ENCODE measurements at regions not wholly inside any gene's neighbourhood (a gene's known extent, or its start where the extent isn't known, plus 50 kb on each side); places are given as distances from the start of the nearest gene placed in this dataset.

DNA sequence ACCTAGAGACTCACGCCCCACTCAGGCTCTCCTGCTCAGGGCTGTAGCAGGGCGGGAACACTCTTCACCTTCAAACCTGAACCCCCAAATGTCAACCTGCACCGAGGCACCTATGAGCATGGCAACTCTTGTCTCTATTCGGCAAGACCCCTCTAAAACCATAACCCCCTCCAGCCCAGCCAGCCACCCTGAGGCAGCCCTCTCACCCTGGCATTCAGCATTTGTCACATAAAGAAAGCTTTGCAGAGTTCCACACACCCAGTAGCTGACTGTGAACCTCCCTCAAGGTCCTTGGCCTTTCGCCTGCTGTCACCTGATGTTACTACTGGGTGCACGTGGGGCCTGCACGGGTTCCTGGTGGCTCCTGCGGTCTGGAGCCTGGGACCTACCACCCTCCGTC lies 97.2 kb upstream of the ALKAL2 start:
- DNase-seq (ENCODE audit: low read depth in 4 of 4, low spot score in 3 of 4): no peak

DNA sequence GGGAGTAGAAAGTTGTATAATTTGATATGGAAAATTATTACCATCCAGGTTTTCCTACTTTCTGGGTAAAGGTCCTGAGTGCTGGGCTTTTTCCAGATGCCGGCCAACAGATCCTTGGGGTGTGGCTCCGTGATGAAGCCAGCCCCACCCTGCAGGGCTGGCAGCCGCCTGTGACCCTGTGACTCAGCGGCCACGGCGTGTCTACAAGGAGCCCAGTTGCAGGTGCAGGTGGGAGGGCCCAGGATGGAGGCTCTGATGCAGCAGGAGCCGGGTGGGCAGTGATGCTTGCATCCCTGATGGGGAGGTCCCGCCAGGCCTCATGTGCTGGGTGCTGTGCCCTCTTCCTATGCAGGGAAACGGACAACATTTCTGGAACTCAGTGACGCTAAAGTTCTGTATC lies 96.0 kb upstream of the ALKAL2 start:
- no peak for DNase-seq (ENCODE audit: low read depth in 4 of 4, low spot score in 3 of 4)

DNA sequence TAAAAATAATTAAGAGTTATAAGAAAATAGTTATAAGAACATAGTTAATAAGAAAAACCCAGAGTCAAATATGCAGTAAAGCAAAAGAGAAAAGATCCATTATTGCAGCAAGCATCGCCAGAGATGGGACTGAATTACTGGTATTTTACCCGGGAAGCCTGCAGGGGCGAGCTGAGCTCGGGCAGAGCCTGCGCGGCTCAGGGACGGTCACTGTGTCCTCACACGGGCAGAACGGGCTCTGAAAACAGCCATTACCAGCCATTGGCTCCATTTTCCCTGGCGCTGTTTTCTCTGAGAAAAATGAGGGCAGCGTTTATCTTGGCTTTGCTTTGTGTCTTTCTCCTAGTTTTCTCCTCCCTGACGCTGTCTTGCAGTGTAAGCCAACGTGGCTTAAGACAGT lies 95.3 kb upstream of the ALKAL2 start:
- DNase-seq (ENCODE audit: low read depth in 4 of 4, low spot score in 3 of 4): no peak

DNA sequence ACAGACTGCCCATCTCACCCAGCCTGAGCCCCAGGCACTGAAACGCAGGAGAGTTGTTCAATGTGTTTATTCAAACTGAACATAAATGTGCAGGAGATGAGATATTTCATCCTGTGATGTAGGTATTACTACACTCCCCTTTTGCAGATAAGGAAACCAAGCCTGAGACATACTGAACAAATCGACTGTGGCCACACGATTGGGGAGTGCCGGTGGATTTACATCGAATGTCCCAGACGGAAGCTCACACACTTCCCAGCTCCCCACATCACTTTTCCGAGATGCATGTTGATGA lies 94.8 kb upstream of the ALKAL2 start:
- DNase-seq (ENCODE audit: low read depth in 4 of 4, low spot score in 3 of 4): no peak

DNA sequence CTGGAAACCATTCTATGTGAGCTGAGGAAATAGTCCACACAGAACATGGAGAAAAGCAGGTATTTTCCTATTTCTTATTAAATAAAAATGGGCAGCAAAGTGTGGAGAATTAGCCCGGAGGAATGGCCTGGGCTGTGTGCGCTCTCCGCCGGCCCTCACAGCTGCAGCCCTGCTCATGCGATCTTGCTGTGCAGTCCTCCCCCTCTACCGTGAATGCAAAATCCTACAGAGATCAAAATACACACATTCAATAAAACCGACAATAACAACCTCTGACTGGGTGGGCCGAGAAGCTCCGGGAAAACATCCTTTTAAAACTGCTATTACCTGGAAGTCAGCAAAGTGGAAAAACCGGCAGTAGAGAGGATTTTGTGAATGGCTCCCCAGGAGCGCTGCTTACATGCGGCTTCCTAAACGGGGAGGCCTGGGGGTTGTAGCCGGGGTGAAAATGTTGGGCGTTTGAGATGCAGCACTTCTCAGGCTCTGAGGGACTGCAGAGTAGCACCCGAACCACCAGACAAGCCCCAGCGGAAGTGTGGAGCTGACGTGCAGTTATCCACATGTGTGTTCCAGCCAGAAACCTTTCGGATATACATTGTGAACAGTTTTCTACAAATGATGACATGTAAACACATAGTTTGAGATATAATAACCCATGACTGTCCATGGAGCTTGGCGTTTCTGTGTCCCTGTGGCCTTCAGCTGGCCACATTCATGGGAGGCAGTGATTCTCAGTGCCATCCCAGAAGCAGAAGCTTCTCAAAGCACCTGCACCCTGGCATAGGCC lies 94.2 kb upstream of the ALKAL2 start:
- DNase-seq (ENCODE audit: low read depth in 4 of 4, low spot score in 3 of 4): no peak

DNA sequence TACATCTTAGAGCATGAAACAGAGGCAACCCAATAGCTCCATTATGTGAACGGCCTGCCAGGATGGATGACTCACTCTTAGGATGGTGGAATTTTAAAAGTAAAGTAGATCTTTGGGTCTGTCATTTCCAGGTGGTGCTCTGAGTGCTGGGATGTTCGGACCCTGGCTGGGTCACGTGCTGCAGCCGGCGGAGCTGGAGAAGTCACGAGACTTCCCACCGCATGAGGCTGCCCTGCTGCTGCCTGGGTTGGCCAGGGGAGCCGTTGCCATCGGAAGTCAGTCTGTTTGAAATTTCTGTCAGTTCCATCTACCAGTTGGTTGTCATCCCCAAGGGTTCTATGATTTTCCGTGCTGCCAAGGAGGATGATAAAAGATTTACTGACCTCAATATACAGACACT lies 93.3 kb upstream of the ALKAL2 start:
- no peak for DNase-seq (ENCODE audit: low read depth in 4 of 4, low spot score in 3 of 4)

DNA sequence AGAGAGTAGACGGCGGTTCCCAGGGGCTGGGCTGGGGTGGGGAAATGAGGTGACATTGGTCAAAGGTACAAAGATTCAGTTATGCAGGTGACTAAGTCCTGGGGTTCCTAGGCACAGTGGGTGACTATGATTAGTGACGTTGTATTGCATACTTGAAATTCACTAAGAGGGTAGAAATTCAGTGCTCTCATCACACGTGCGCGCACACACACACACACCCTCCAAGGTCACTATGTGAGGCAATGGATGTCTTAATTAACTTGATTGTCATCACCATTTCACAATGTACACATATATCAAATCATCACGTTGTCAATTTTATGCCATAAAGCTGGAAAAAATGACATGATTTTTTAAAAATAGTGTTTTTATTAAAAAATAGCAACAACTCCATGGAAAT lies 92.9 kb upstream of the ALKAL2 start:
- DNase-seq (ENCODE audit: low read depth in 4 of 4, low spot score in 3 of 4): no peak

DNA sequence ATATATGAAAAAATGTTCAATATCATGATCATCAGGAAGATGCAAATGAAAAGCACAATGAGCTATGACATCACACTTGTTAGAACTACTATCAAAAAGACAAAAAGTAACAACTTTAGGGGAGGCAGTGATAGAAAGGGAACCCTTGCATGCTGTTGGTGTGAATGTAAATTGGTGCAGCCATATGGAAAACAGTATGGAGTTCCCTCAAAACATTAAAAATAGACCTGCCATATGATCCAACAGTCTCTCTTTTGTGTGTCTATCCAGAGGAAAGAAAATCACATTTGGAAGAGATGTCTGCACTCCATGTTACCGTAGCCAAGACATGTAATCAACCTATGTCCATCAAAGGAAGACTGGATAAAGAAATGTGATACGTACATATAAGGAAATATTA lies 92.3 kb upstream of the ALKAL2 start:
- DNase-seq (ENCODE audit: low read depth in 4 of 4, low spot score in 3 of 4): no peak

DNA sequence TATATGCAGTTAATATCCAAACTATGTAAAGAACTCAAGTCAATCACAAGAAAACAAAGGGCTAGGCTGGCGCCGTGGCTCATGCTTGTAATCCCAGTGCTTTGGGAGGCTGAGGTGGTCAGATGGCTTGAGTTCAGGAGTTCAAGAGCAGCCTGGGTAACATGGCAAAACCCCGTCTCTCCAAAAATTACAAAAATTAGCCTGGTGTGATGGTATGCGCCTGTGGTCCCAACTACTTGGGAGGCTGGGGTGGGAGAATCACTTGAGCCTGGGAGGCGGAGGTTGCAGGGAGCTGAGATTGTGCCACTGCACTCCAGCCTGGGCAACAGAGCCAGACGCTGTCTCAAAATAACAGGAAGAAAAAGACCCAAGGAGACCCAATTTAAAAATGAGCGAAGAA lies 91.9 kb upstream of the ALKAL2 start:
- DNase-seq (ENCODE audit: low read depth in 4 of 4, low spot score in 3 of 4): no peak

DNA sequence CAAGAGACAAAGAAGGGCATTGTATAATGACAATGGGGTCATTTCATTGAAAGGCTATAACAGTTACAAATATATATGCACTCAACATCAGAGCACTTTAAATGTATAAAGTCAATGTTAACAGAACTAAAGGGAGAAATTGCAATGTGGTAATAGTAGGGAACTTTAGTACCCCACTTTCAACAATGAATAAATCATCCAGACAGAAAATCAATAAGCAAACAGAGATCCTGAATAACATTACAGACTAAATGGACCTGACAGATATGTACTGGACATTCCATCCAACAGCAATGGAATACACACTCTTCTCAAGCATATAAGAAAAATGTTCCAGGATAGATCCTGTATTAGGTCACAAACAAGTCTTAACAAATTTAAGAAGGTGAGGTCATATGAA lies 90.5 kb upstream of the ALKAL2 start:
- DNase-seq (ENCODE audit: low read depth in 4 of 4, low spot score in 3 of 4): no peak

DNA sequence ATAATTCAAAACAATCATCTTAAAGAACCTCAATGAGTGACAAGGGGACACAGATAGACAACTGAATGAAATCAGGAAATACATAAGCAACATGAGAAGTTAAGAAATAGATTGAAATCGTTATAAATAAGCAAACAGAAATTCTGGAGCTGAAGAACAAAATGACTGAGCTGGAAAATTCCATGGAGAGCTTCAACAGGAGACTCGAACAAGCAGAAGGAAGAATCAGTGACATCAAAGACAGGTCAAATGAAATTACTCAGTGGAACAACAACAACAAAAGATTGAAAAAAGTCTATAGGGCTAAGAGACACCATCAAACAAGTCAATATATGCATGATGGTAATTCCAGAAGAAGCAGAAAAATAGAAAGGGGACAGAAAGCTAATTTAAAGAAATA lies 89.5 kb upstream of the ALKAL2 start:
- DNase-seq (ENCODE audit: low read depth in 4 of 4, low spot score in 3 of 4): no peak

DNA sequence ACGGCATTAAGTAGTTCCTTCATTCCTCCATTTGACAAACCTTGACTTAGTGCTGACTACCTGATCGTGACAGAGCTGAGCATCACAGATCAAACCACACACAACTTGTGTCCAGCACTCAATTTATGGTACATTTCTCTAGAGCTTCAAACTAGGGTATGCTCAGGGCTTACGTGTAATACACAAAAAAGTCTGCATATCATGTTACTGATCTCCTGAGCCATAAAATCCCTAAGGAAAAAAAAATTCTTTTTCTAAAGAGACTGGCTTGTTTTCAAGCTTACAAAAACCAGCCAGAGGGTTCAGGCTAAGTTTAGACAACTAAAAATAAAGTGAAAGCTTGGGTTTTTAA lies 88.0 kb upstream of the ALKAL2 start:
- no peak for DNase-seq (ENCODE audit: low read depth in 4 of 4, low spot score in 3 of 4)

DNA sequence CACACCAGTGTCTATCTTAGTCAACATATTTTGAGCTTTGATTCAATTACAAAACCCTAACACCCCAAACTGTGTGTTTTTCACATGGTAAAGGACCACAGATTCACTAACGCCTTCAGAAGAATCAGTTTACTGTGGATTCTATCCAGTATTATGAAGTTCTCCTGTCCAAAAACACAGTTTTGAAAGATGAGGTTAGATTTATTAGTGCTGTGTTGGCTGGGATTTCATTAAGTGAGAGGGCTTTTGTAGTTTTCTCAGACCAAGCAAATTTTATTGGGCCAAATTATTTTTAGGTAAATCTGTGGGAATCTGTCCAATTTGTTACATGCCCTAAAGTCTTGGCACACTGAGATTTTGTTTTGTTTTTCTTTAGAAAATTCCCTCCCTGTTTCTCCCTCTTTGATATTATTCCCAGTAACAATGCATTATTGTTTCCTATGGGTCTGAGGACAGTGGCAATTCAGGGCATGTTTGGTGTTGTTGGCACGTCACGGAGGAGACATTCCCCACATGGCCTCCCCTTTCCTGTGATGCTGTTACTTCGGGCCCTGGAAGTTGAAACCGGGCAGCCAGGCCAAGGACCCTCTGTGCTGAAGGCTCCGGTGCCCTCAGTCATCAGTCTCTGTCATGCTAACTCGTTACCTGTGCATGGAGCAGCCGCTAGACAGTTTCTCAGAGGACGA lies 87.5 kb upstream of the ALKAL2 start:
- no peak for DNase-seq (ENCODE audit: low read depth in 4 of 4, low spot score in 3 of 4)

DNA sequence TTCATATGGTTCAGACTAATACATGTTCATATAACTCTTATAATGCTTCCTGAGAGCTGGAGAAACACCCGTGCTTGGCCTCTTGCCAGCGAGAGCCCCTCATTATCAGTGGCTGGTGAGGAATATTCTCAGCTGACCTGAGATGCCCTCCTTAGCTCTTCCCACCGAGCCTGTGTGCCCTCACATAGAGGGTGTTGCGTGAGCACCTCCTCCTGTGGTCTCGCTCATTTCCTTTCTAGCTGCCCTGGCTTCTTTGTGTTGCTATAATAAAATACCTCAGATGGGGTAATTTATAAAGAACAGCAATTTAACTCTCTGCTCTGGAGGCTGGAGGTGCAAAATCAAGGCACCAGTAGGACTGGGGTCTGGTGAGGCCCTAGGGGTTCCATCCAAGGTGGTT lies 80.5 kb upstream of the ALKAL2 start:
- no peak for DNase-seq (ENCODE audit: low read depth in 4 of 4, low spot score in 3 of 4)

DNA sequence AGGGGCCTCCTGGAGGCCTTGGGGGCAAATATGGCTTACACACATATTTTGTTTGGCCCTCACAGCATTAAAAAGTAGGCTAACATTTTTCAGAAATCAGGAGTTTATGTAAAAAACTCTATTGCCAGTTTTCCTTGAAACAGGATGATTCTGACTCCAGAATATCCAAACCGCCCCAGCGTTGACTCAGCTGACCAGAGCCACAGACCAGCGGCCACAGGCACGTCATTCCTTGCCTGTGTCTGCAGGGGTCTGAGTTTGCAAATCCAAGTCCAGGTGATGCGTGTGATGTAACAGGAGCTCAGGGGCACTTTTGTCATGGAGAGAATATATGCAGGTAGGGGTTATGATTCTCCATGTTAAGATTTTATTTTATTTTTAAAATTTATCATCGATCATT lies 79.4 kb upstream of the ALKAL2 start:
- no peak for DNase-seq (ENCODE audit: low read depth in 4 of 4, low spot score in 3 of 4)

DNA sequence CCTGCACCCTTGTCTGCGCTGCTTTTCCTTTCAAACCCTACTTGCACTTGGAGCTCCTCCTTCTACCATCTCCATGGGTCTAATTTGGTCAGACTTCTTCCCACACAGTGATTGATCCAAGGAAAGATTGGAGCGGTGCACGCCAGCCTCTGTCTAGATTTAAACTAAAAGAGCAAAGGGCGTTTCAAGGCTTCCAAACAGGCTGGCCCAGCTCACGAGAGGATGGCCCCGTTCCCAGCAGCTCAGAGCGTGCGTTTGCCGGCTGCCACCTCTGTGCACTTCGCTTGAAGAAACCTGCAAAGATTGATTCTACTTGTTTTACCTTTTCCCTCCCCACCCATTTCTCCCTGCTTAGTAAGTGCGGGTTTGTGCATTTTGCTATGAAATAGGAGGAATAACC lies 78.8 kb upstream of the ALKAL2 start:
- DNase-seq (ENCODE audit: low read depth in 4 of 4, low spot score in 3 of 4): no peak

DNA sequence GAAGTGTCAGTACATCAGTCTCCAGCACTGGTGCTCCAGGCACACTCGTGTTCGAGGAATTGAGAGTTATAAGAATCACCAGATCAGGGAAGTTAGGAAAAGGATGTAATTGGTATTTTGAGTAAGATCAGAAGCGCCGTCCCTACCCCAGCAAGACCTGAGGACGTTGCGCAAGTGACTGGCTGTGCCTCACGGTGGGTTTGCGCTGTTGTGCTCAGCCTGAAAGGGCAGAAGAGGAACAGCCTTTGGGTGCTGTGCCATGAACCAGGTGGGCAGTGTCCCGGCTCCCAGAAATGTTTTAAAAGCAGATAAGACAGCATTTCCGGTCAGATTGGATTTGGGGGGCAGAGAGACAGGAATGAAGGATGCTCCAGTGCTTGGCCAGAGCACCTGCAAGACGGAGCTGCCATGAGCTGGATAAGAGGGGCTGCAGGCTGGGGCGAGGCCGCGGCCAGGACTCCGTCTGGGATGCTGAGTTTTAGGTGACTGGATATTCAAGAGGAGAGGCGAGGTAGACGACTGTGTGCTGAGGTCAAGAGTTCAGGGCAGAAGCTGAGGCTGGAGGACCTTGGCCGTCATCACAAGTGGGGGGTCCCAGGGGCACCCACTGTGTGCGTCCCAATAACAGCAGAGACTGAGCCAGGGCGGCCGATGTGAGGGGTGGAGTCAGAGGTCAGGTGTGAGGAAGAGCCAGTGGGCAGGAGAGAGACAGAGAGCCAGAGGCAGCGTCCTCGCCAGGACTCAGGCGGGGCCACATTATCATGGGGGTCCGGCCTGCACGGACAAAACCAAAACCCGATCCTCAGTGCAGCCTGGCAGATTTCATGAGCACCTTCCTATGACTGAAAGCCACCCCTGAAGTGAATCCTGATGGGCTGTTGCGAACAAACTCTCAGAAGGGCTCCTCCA lies 77.7 kb upstream of the ALKAL2 start:
- DNase-seq (ENCODE audit: low read depth in 4 of 4, low spot score in 3 of 4): no peak

DNA sequence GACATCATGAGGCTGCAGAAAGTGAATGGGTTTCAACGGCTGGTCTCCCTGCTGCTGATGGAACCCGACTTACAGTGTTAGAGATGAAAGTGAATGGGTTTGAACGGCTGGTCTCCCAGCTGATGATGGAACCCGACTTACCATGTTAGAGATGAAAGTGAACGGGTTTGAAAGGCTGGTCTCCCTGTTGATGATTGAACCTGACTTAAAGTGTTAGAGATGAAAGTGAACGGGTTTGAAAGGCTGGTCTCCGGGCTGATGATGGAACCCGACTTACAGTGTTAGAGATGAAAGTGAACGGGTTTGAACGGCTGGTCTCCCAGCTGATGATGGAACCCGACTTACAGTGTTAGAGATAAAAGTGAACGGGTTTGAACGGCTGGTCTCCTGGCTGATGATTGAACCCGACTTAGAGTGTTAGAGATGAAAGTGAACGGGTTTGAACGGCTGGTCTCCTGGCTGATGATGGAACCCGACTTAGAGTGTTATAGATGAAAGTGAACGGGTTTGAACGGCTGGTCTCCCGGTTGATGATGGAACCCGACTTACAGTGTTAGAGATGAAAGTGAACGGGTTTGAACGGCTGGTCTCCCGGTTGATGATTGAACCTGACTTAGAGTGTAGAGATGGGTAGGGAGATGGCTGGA lies 76.1 kb upstream of the ALKAL2 start:
- DNase-seq (ENCODE audit: low read depth in 4 of 4, low spot score in 3 of 4): no peak

DNA sequence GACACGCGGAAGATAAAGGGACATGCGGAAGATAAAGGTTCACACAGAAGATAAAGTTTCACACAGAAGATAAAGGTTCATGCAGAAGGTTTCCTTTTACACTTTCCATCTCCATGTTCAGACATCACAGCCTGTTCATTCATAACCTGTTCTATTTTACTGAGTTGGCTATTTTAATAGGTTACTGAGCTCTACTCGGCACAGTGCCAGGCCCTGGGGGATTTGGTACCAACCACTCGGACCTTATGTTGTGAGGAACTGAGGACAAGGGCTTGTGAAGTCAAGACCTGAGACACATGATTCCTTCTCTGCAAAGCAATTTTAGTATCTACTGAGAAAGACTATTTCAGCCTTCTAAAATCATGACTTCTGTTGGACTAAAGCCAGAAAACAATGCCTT lies 75.0 kb upstream of the ALKAL2 start:
- no peak for DNase-seq (ENCODE audit: low read depth in 4 of 4, low spot score in 3 of 4)

DNA sequence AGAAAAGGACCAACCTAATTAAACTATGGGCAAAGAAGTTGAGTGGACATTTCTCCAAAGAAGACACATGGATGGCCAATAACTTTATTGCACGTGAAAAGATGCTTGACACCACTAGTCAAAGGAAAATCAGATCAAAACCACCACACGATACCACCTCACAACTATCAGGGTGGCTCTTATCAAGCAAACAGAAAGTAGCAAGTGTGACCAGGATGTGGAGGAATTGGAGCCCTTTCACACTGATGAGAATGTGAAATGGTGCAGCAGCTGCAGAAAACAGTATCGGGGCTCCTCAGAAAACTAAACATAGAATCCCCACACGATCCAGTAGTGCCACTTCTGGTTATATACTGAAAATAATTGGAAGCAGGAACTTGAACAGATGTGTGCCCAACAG lies 72.2 kb upstream of the ALKAL2 start:
- DNase-seq (ENCODE audit: low read depth in 4 of 4, low spot score in 3 of 4): no peak

DNA sequence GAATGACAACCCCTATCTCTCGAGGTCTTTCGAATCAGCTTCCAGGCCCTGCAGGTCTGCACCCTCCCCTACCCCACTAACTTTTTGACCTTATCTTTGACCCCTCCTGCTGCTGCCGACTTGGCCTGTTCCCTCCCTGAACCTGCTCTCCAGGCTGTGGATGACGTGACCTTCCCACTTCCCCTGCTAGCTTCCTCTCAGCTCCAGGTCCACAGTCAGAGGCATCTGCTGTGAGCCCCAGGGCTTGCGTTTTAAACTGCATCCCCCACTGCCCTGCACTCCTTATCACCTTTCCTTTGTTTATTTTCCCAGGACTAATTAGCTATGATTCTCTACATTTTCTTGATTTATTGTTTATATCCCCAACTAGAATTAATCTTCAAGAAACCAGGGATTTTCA lies 71.2 kb upstream of the ALKAL2 start:
- DNase-seq (ENCODE audit: low read depth in 4 of 4, low spot score in 3 of 4): no peak

Measured in left renal pelvis (tissue), 4 donors.